ENCODE measurements at regions not wholly inside any gene's neighbourhood (a gene's known extent, or its start where the extent isn't known, plus 50 kb on each side); places are given as distances from the start of the nearest gene placed in this dataset.

DNA sequence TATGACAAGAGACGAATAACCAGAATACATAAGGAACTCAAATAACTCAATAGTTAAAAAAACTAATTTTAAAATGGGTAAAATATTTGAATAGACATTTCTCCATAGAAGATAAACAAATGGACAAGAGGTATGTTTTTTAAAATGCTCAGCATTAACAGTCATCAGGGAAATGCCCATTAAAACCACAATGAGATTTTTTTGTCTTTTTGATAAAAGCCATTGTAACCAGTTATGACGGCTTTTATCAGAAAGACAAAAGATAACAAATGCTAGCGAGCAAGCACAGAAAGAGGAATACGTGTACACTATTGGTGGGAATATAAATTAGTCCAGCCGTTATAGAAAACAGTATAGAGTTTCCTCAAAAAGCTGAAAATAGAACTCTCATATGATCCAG lies 388.2 kb upstream of the INTU start:
- no TSS peak for BruUV-seq (replicated peaks)
- Histone ChIP-seq H3K9ac (replicated peaks; ENCODE audit: extremely low read depth, insufficient read depth, low read length) (no peak overlapping the region), H3K9me3 (replicated peaks; ENCODE audit: control insufficient read depth, insufficient read depth, low read length) (peaks cover 5% of the 10 kb centered on the region), H3K79me2 (ENCODE audit: control insufficient read depth, insufficient read depth, low read length) (no peaks in the 10 kb centered on the region), H3K9me1 (replicated peaks; ENCODE audit: control insufficient read depth, extremely low read depth, insufficient read depth, low read length) (no peaks in the 10 kb centered on the region), H3K27me3 (ENCODE audit: control insufficient read depth in 2 of 2, insufficient read depth in 2 of 2, low read length in 2 of 2) (no peaks in the 10 kb centered on the region), H3K4me3 (replicated peaks in 1 of 3; ENCODE audit: insufficient read depth in 1 of 3, low read depth in 1 of 3, low read length in 3 of 3) (no peak overlapping the region), H3K4me2 (ENCODE audit: insufficient read depth, low read length) (no peak overlapping the region), H4K20me1 (replicated peaks; ENCODE audit: control insufficient read depth, extremely low read depth, insufficient read depth, low read length) (no peaks in the 10 kb centered on the region), H3K36me3 (ENCODE audit: control insufficient read depth in 2 of 2, extremely low read depth in 1 of 2, insufficient read depth in 2 of 2, low read length in 2 of 2) (no peaks in the 10 kb centered on the region), H3K27ac (ENCODE audit: insufficient read depth, low read depth, low read length) (no peak overlapping the region), H2AFZ (ENCODE audit: low read depth, low read length) (no peak overlapping the region), H3K4me1 (ENCODE audit: control insufficient read depth, extremely low read depth, insufficient read depth, low read length) (no peaks in the 10 kb centered on the region)
- DNase-seq (ENCODE audit: low read depth, low spot score) (no peak), FAIRE-seq (no peak)
- no peak for TF ChIP-seq GATA2 (IDR thresholded peaks at IDR 0.05; ENCODE audit: insufficient read depth, insufficient read length, low read depth, low read length)
- no peak for TF ChIP-seq FOS (IDR thresholded peaks at IDR 0.05; ENCODE audit: borderline replicate concordance, insufficient read depth, low read length)
- no peak for TF ChIP-seq MAX (IDR thresholded peaks at IDR 0.05; ENCODE audit: insufficient read depth, insufficient read length)
- TF ChIP-seq JUN (IDR thresholded peaks at IDR 0.05; ENCODE audit: borderline replicate concordance, insufficient read depth, insufficient read length, low read depth), result no peak
- no peak for TF ChIP-seq POLR2AphosphoS5 (IDR thresholded peaks at IDR 0.05; ENCODE audit: insufficient read depth, low read depth, low read length)
- no peak for TF ChIP-seq POLR2A (IDR thresholded peaks at IDR 0.05; ENCODE audit: low read depth, low read length)
- TF ChIP-seq EZH2 (IDR thresholded peaks at IDR 0.05; ENCODE audit: borderline replicate concordance, low read depth, low read length, severe bottlenecking), result no peak
- no peak for TF ChIP-seq CTCF (IDR thresholded peaks at IDR 0.05; ENCODE audit: extremely low read depth in 1 of 2, insufficient read depth in 1 of 2, low read depth in 1 of 2, low read length in 2 of 2)
- dilution Hi-C loops (cut with MboI; ENCODE audit: extremely low pct_ligation_motif_present, low sequenced_read_pairs) (no loop called here), intact Hi-C loops (cut with micrococcal nuclease) (no loop called here)
- CTCF ChIA-PET, result no interaction called here
- POLR2A ChIA-PET, result no interaction called here
